ENCODE measurements at regions not wholly inside any gene's neighbourhood (a gene's known extent, or its start where the extent isn't known, plus 50 kb on each side); places are given as distances from the start of the nearest gene placed in this dataset.
"Not testable (repeated sequence)": the region's sequence is repeated elsewhere in the genome, so short reads cannot be mapped to it uniquely, and the experiment has no call there.

DNA sequence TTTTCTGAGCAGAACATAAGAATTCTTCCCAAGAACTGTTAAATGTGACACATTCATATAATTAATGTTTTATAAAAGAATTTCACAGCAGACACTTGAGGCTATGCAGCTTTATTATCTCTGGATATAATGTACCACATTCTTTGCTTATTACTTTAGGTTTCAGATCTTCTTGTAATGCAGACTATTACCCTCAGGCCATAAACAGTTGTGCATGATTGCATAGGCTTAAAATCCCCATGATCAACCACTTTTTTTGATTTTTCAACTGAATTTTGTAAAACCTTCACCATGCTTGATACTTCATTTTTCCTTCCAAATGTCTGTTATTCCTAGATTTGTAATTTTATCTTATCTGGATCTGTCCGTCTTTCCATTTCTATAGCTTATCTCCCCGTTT, 1355.7 kb downstream of the BRINP3 start:
- in situ Hi-C loops (cut with MboI; ENCODE audit: low sequenced_read_pairs, unreplicated experiment) = no loop called here
- TF ChIP-seq CTCF (IDR thresholded peaks at IDR 0.05; ENCODE audit: borderline replicate concordance, control extremely low read depth, extremely low read depth, insufficient read depth, missing control alignments) = no peak
- DNase-seq (ENCODE audit: low spot score) = no peak

DNA sequence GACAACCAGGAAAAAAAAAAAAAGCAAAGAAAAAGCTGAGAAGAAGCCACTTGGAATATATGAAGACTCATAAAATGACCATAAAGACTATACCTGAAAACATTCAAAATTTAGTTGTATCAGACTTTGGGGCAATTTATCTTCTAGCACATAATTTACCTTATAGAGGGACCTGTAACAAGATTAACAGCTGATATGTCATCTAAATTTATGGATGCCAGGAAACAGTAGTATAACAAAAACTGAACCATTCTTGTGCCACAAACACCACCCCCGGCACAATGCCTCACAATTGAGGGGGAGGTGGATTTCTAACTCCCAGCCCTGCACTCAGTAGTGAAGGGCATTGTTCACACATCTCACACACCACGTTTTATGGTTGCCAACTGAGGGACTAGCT, 1352.0 kb downstream of the BRINP3 start:
- in situ Hi-C loops (cut with MboI; ENCODE audit: low sequenced_read_pairs, unreplicated experiment) = no loop called here
- DNase-seq (ENCODE audit: low spot score) = no peak
- no peak for TF ChIP-seq CTCF (IDR thresholded peaks at IDR 0.05; ENCODE audit: borderline replicate concordance, control extremely low read depth, extremely low read depth, insufficient read depth, missing control alignments)

DNA sequence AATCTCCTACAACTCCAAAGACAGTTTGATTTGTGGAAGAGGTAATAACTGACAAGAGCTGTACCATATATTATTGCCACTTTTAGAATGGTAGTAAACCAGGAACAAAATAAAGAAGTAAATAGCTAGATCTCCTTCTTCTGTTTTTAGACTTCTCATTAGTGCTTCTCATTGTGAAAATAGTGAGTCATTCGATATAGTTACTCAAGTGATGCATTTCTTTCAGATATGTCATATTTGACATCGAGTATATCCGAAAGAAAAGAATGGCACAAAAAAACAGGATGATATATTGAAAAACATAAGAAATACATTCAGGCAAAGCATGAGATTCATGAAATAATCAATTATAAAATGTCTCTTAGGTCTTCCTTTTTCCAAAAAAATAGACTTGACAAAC, 1346.1 kb downstream of the BRINP3 start:
- in situ Hi-C loops (cut with MboI; ENCODE audit: low sequenced_read_pairs, unreplicated experiment) = no loop called here
- TF ChIP-seq CTCF (IDR thresholded peaks at IDR 0.05; ENCODE audit: borderline replicate concordance, control extremely low read depth, extremely low read depth, insufficient read depth, missing control alignments) = no peak
- DNase-seq (ENCODE audit: low spot score) = no peak

GRCh38 chr1:189139748-189140147, 1337.9 kb downstream of the BRINP3 start:
- in situ Hi-C loops (cut with MboI; ENCODE audit: low sequenced_read_pairs, unreplicated experiment); DNase-seq (ENCODE audit: low spot score): not testable (repeated sequence)

DNA sequence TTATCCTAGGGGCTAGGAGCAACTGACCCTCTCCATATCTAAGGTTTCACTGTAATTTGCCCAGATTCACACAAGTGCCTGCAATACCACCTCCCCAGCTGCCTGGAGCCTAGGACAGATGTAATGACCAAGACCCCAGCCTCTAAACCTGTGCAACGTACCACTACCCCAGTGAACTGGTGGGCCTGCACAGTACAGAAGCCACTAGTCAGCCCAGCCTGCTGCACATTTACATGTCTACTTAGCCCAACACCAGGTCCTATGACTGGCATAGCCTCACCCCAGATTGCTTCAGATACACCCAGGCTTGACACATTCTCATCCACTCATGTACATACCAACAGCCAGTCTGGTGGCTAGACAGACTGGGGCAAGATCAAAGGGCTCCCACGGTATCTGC, 1336.6 kb downstream of the BRINP3 start:
- no peak for DNase-seq (ENCODE audit: low spot score)
- in situ Hi-C loops (cut with MboI; ENCODE audit: low sequenced_read_pairs, unreplicated experiment) = no loop called here
- TF ChIP-seq CTCF (IDR thresholded peaks at IDR 0.05; ENCODE audit: borderline replicate concordance, control extremely low read depth, extremely low read depth, insufficient read depth, missing control alignments) = no peak

- no peak for DNase-seq (ENCODE audit: low spot score)
- TF ChIP-seq CTCF (IDR thresholded peaks at IDR 0.05; ENCODE audit: borderline replicate concordance, control extremely low read depth, extremely low read depth, insufficient read depth, missing control alignments) = no peak
- in situ Hi-C loops (cut with MboI; ENCODE audit: low sequenced_read_pairs, unreplicated experiment) = no loop called here
Observed at GRCh38 chr1:189149547-189150375, 1327.9 kb downstream of the BRINP3 start.

- no peak for TF ChIP-seq CTCF (IDR thresholded peaks at IDR 0.05; ENCODE audit: borderline replicate concordance, control extremely low read depth, extremely low read depth, insufficient read depth, missing control alignments)
- in situ Hi-C loops (cut with MboI; ENCODE audit: low sequenced_read_pairs, unreplicated experiment) = no loop called here
- DNase-seq (ENCODE audit: low spot score) = no peak
Observed at GRCh38 chr1:189150624-189151023, 1327.0 kb downstream of the BRINP3 start.

Data from GM13976 (cell line).